ENCODE measurements at regions not wholly inside any gene's neighbourhood (a gene's known extent, or its start where the extent isn't known, plus 50 kb on each side); places are given as distances from the start of the nearest gene placed in this dataset.

- peak; percentile 13 for DNase-seq (ENCODE audit: unreplicated experiment)
- H3K4me1 Mint-ChIP-seq (ENCODE audit: insufficient read depth, unreplicated experiment) = no peaks in the 10 kb centered on the region
- H3K4me3 Mint-ChIP-seq (ENCODE audit: unreplicated experiment) = no peak overlapping the region
- no peaks in the 10 kb centered on the region for H3K36me3 Mint-ChIP-seq (ENCODE audit: insufficient read depth, unreplicated experiment)
- peaks cover 7% of the 10 kb centered on the region for H3K9me3 Mint-ChIP-seq (ENCODE audit: unreplicated experiment)
- H3K27me3 Mint-ChIP-seq (ENCODE audit: insufficient read depth, unreplicated experiment) = peaks cover 19% of the 10 kb centered on the region
- ChIA-PET POLR2A (no interaction called here), CTCF (no interaction called here)
- no TSS peak for BruUV-seq (replicated peaks)
- TF ChIP-seq CTCF (IDR thresholded peaks at IDR 0.05; ENCODE audit: unreplicated experiment) = no peak
- intact Hi-C loops (cut with micrococcal nuclease) = no loop called here
- no peak overlapping the region for H3K27ac Mint-ChIP-seq (ENCODE audit: low read depth, unreplicated experiment)
Measured at GRCh38 chr7:156257904-156258303, 382.7 kb upstream of the RNF32 start.

- intact Hi-C loops (cut with micrococcal nuclease) = no loop called here
- no peaks in the 10 kb centered on the region for H3K36me3 Mint-ChIP-seq (ENCODE audit: insufficient read depth, unreplicated experiment)
- no peak overlapping the region for H3K4me3 Mint-ChIP-seq (ENCODE audit: unreplicated experiment)
- peaks cover 27% of the 10 kb centered on the region for H3K27me3 Mint-ChIP-seq (ENCODE audit: insufficient read depth, unreplicated experiment)
- peaks cover 7% of the 10 kb centered on the region for H3K9me3 Mint-ChIP-seq (ENCODE audit: unreplicated experiment)
- ChIA-PET CTCF (no interaction called here), POLR2A (interaction anchor here (0.6 to 1.1 kb wide), 2 partner anchors 11 to 666 kb away, joined by 3 read pairs; no protein-coding TSS in a partner anchor)
- DNase-seq (ENCODE audit: unreplicated experiment) = no peak
- H3K27ac Mint-ChIP-seq (ENCODE audit: low read depth, unreplicated experiment) = no peak overlapping the region
- H3K4me1 Mint-ChIP-seq (ENCODE audit: insufficient read depth, unreplicated experiment) = no peaks in the 10 kb centered on the region
- BruUV-seq (replicated peaks) = no TSS peak
- TF ChIP-seq CTCF (IDR thresholded peaks at IDR 0.05; ENCODE audit: unreplicated experiment) = no peak
Measured at GRCh38 chr7:156255635-156256034, 384.9 kb upstream of the RNF32 start.

- Mint-ChIP-seq H3K4me3 (ENCODE audit: unreplicated experiment) (no peak overlapping the region), H3K4me1 (ENCODE audit: insufficient read depth, unreplicated experiment) (no peaks in the 10 kb centered on the region), H3K36me3 (ENCODE audit: insufficient read depth, unreplicated experiment) (no peaks in the 10 kb centered on the region), H3K27ac (ENCODE audit: low read depth, unreplicated experiment) (no peak overlapping the region), H3K27me3 (ENCODE audit: insufficient read depth, unreplicated experiment) (peaks cover 63% of the 10 kb centered on the region), H3K9me3 (ENCODE audit: unreplicated experiment) (no peaks in the 10 kb centered on the region)
- DNase-seq (ENCODE audit: unreplicated experiment) = no peak
- ChIA-PET POLR2A (no interaction called here), CTCF (interaction anchor here (0.7 kb wide), 1 partner anchor 215 kb away, joined by 3 read pairs; no protein-coding TSS in a partner anchor)
- intact Hi-C loops (cut with micrococcal nuclease) = no loop called here
- BruUV-seq (replicated peaks) = no TSS peak
- TF ChIP-seq CTCF (IDR thresholded peaks at IDR 0.05; ENCODE audit: unreplicated experiment) = no peak
Measured at GRCh38 chr7:156251861-156252260, 388.7 kb upstream of the RNF32 start.

- CTCF ChIA-PET = no interaction called here
- H3K27me3 Mint-ChIP-seq (ENCODE audit: insufficient read depth, unreplicated experiment) = peaks cover 58% of the 10 kb centered on the region
- no peaks in the 10 kb centered on the region for H3K4me1 Mint-ChIP-seq (ENCODE audit: insufficient read depth, unreplicated experiment)
- no TSS peak for BruUV-seq (replicated peaks)
- no peak for TF ChIP-seq CTCF (IDR thresholded peaks at IDR 0.05; ENCODE audit: unreplicated experiment)
- intact Hi-C loops (cut with micrococcal nuclease) = no loop called here
- no peak for DNase-seq (ENCODE audit: unreplicated experiment)
- H3K4me3 Mint-ChIP-seq (ENCODE audit: unreplicated experiment) = no peak overlapping the region
- POLR2A ChIA-PET = no interaction called here
- peaks cover 8% of the 10 kb centered on the region for H3K9me3 Mint-ChIP-seq (ENCODE audit: unreplicated experiment)
- peaks cover 6% of the 10 kb centered on the region for H3K36me3 Mint-ChIP-seq (ENCODE audit: insufficient read depth, unreplicated experiment)
- H3K27ac Mint-ChIP-seq (ENCODE audit: low read depth, unreplicated experiment) = no peak overlapping the region
Measured at GRCh38 chr7:156240532-156240931, 400.0 kb upstream of the RNF32 start.

All from MCF 10A (cell line).